Gastroesophageal sphincter (tissue), 3 donors: ENCODE measurements at regions not wholly inside any gene's neighbourhood (a gene's known extent, or its start where the extent isn't known, plus 50 kb on each side); places are given as distances from the start of the nearest gene placed in this dataset.

Experiments
- CTCF ChIP-seq, 4 experiments: fragments of 200-600 bp in 2 of 4; fragments of 450-650 bp in 2 of 4; sonication (generic) in 1 of 4; IDR thresholded peaks; one replicate each; pipeline ENCODE4 v1.5.1; 2017 to 2019; ENCODE audit warnings: antibody characterized with exemption in 4 of 4, mild to moderate bottlenecking in 2 of 4, moderate library complexity in 2 of 4
- POLR2AphosphoS5 ChIP-seq: sonication (generic); formaldehyde crosslinking; IDR thresholded peaks from one replicate; pipeline ENCODE4 v1.6.1; 2017; ENCODE audit warnings: antibody characterized with exemption

GRCh38 chr1:106921186-106921585, 135.3 kb upstream of the PRMT6 start:
- no peak for TF ChIP-seq POLR2AphosphoS5
- TF ChIP-seq CTCF (IDR thresholded peaks at IDR 0.05), result no peak
